Peyer's patch (tissue), 4 donors: ENCODE measurements at regions not wholly inside any gene's neighbourhood (a gene's known extent, or its start where the extent isn't known, plus 50 kb on each side); places are given as distances from the start of the nearest gene placed in this dataset.

Source experiments
- CTCF ChIP-seq, 6 experiments: fragments of 450-650 bp in 4 of 6; fragments of 200-600 bp in 2 of 6; sonication (generic) in 1 of 6; IDR thresholded peaks; one replicate each; pipeline ENCODE4 v1.5.1; 2017 to 2019; ENCODE audit warnings: antibody characterized with exemption in 6 of 6, mild to moderate bottlenecking in 3 of 6, moderate library complexity in 1 of 6
- POLR2A ChIP-seq, 2 donors: fragments of 450-650 bp; IDR thresholded peaks; one replicate each; pipeline ENCODE4 v1.5.1; 2017; ENCODE audit warnings: antibody characterized with exemption in 2 of 2, mild to moderate bottlenecking in 2 of 2, moderate library complexity in 2 of 2

DNA sequence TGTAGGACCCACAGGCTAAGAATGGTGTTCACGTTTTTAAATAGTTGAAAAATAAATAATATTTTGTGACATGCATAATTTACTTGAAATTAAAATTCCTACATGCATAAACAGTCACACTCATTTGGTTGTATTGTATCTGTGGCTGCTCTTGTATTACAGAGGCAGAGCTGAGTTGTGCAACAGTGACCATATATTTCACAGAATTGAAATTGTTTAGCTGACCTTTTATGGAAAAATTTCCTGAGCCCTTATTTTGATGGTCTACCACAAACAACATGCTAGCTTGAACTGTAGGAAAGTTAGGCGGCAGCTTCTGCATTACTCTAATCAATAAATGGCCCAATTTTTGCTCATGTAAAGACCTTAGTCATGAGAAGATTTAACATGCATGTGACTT, 633.4 kb upstream of the AADAT start:
- no peak for TF ChIP-seq POLR2A (IDR thresholded peaks at IDR 0.05)
- no peak for TF ChIP-seq CTCF (IDR thresholded peaks at IDR 0.05)
